MM.1S (cell line): ENCODE measurements at regions not wholly inside any gene's neighbourhood (a gene's known extent, or its start where the extent isn't known, plus 50 kb on each side); places are given as distances from the start of the nearest gene placed in this dataset.

Source experiments
- DNase-seq: peaks from one replicate; pipeline ENCODE4 v3.0.0-alpha.2; 2015
- H2AFZ ChIP-seq: fragments of 300-600 bp; sonication (generic); 2 replicates; pipeline ENCODE4 v1.6.0; 2016; ENCODE audit warnings: antibody characterized with exemption, low read length
- H3F3A ChIP-seq: fragments of 300-600 bp; sonication (generic); 2 replicates; pipeline ENCODE4 v1.6.1; 2016; ENCODE audit warnings: mild to moderate bottlenecking, antibody characterized with exemption, low read length, moderate library complexity, mixed read lengths; ENCODE audit not compliant: insufficient read depth
- H3K27ac ChIP-seq: fragments of 300-600 bp; sonication (generic); 2 replicates; pipeline ENCODE4 v1.5.1; 2016; ENCODE audit warnings: mild to moderate bottlenecking, low read length
- H3K27me3 ChIP-seq: fragments of 300-600 bp; sonication (generic); replicated peaks from 2 replicates; pipeline ENCODE4 v1.6.0; 2016; ENCODE audit warnings: low read length; ENCODE audit not compliant: insufficient read depth
- H3K36me3 ChIP-seq: fragments of 300-600 bp; sonication (generic); replicated peaks from 2 replicates; pipeline ENCODE4 v1.6.1; 2016; ENCODE audit warnings: mild to moderate bottlenecking, low read length, mixed read lengths; ENCODE audit not compliant: insufficient read depth
- H3K4me1 ChIP-seq: fragments of 300-600 bp; sonication (generic); 2 replicates; pipeline ENCODE4 v1.6.1; 2016; ENCODE audit warnings: low read length, mixed read lengths
- H3K4me2 ChIP-seq: fragments of 300-600 bp; sonication (generic); 2 replicates; pipeline ENCODE4 v1.6.0; 2016; ENCODE audit warnings: low read depth, low read length
- H3K4me3 ChIP-seq: fragments of 300-600 bp; sonication (generic); 2 replicates; pipeline ENCODE4 v1.5.1; 2016; ENCODE audit warnings: low read length, mixed read lengths
- H3K79me2 ChIP-seq: fragments of 300-600 bp; sonication (generic); 2 replicates; pipeline ENCODE4 v1.6.1; 2016; ENCODE audit warnings: mixed run types, low read length, mixed read lengths
- H3K9ac ChIP-seq: fragments of 300-600 bp; sonication (generic); 2 replicates; pipeline ENCODE4 v1.6.1; 2016; ENCODE audit warnings: low read length, mixed read lengths
- H3K9me2 ChIP-seq: fragments of 300-600 bp; sonication (generic); replicated peaks from 2 replicates; pipeline ENCODE4 v1.6.1; 2016; ENCODE audit warnings: mild to moderate bottlenecking, low read length, mixed read lengths; ENCODE audit not compliant: insufficient read depth
- H3K9me3 ChIP-seq: fragments of 300-600 bp; sonication (generic); replicated peaks from 2 replicates; pipeline ENCODE4 v1.6.1; 2016; ENCODE audit warnings: mild to moderate bottlenecking, low read length, mixed read lengths; ENCODE audit not compliant: insufficient read depth
- H4K20me1 ChIP-seq: fragments of 300-600 bp; sonication (generic); 2 replicates; pipeline ENCODE4 v1.6.1; 2016; ENCODE audit warnings: mild to moderate bottlenecking, low read length, moderate library complexity, mixed read lengths; ENCODE audit not compliant: insufficient read depth
- EZH2 ChIP-seq: fragments of 300-600 bp; sonication (generic); optimal IDR thresholded peaks from 2 replicates; pipeline ENCODE3; 2017; ENCODE audit warnings: low read depth, mild to moderate bottlenecking, antibody characterized with exemption, low read length, mixed read lengths
- EZH2phosphoT487 ChIP-seq: fragments of 300-600 bp; sonication (generic); IDR thresholded peaks from 2 replicates; pipeline ENCODE4 v1.6.1; 2018; ENCODE audit warnings: antibody characterized with exemption, low read length
- TF ChIP-seq, protein P1 (sequence below): fragments of 300-600 bp; sonication (generic); IDR thresholded peaks from 2 replicates; pipeline ENCODE4 v1.5.1; 2016; ENCODE audit warnings: antibody characterized with exemption, low read length, mixed read lengths

DNA sequence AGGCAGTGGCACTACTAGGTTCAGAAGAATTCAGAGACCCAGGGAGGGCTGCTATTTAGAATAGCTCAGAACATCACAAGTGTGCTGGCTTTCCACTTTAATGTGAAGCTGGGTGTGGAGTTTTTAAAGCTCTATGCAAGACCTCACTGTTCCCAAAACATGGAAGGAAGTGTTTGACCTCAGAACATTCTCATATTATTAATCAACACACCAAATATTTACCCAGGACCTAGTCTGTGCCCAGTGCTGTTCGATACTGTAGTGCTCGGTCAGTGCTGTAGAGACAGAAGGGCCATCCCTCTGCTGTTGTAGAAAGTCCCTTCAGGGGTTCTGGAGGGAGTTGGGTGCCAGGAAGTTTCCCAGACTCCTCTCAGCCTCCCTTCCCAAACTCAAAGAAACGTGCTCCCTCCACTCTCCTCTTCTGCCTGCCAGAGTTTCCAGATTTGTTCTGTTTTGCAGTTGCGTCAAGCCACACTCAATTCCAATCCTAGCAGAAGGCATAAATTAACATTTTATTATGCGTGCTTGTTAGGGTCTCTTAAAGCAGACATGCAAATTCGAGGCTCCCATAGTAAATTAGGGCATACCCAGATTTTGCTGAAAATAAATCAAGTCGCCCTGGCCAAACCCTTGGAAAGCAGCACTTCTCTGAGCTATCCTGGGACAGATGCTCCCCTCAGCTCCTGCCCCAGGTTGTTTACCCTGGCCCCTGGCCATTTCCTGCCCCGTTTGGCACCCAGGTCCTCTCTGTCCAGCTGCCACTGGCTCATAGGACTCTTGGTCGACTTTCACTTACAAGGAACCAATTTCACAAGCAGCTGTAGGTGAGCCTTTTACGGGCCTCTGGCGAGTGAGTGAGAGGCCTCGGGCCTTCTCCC lies 248.6 kb downstream of the HIVEP2 start:
- Histone ChIP-seq H3K79me2 (no peaks in the 10 kb centered on the region), H3K4me2 (no peak overlapping the region), H3K4me1 (no peaks in the 10 kb centered on the region), H3K27me3 (no peaks in the 10 kb centered on the region), H3F3A (no peaks in the 10 kb centered on the region), H3K9me2 (no peaks in the 10 kb centered on the region), H3K9me3 (no peaks in the 10 kb centered on the region), H4K20me1 (no peaks in the 10 kb centered on the region), H3K9ac (no peak overlapping the region), H3K4me3 (no peak overlapping the region), H3K36me3 (no peaks in the 10 kb centered on the region), H3K27ac (no peak overlapping the region), H2AFZ (no peak overlapping the region)
- DNase-seq: no peak
- no peak for TF ChIP-seq EZH2
- TF ChIP-seq, protein P1, sequence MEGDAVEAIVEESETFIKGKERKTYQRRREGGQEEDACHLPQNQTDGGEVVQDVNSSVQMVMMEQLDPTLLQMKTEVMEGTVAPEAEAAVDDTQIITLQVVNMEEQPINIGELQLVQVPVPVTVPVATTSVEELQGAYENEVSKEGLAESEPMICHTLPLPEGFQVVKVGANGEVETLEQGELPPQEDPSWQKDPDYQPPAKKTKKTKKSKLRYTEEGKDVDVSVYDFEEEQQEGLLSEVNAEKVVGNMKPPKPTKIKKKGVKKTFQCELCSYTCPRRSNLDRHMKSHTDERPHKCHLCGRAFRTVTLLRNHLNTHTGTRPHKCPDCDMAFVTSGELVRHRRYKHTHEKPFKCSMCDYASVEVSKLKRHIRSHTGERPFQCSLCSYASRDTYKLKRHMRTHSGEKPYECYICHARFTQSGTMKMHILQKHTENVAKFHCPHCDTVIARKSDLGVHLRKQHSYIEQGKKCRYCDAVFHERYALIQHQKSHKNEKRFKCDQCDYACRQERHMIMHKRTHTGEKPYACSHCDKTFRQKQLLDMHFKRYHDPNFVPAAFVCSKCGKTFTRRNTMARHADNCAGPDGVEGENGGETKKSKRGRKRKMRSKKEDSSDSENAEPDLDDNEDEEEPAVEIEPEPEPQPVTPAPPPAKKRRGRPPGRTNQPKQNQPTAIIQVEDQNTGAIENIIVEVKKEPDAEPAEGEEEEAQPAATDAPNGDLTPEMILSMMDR: no peak
- TF ChIP-seq EZH2phosphoT487: no peak

DNA sequence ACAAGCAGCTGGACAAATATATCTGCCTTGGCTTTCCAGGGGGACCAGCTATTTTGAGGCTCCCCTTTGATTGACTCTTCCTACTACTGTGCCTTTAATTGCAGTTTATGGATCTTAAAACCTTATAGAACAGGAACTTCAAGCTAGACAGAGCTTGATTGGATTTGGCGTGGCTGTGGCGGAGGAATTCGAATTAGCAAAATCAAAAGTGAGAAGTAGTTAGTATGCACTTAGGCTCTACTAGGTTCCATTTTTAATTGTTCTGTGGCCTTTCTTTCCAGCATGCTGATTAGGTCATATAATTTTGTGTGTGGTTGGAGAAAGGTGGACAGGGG lies 248.0 kb downstream of the HIVEP2 start:
- no peaks in the 10 kb centered on the region for H3K4me1 ChIP-seq
- TF ChIP-seq EZH2phosphoT487 (no peak), EZH2 (no peak)
- TF ChIP-seq, protein P1: no peak
- H4K20me1 ChIP-seq: no peaks in the 10 kb centered on the region
- H3F3A ChIP-seq: no peaks in the 10 kb centered on the region
- no peak overlapping the region for H3K4me3 ChIP-seq
- H3K27ac ChIP-seq: no peak overlapping the region
- no peak for DNase-seq
- H3K9me3 ChIP-seq: no peaks in the 10 kb centered on the region
- H3K9me2 ChIP-seq: no peaks in the 10 kb centered on the region
- no peaks in the 10 kb centered on the region for H3K27me3 ChIP-seq
- H3K79me2 ChIP-seq: no peaks in the 10 kb centered on the region
- no peaks in the 10 kb centered on the region for H3K36me3 ChIP-seq
- H3K9ac ChIP-seq: no peak overlapping the region
- H2AFZ ChIP-seq: no peak overlapping the region
- no peak overlapping the region for H3K4me2 ChIP-seq

- no peaks in the 10 kb centered on the region for H3F3A ChIP-seq
- H3K4me2 ChIP-seq: no peak overlapping the region
- H4K20me1 ChIP-seq: no peaks in the 10 kb centered on the region
- no peak overlapping the region for H3K27ac ChIP-seq
- no peaks in the 10 kb centered on the region for H3K9me2 ChIP-seq
- H3K36me3 ChIP-seq: no peaks in the 10 kb centered on the region
- H3K9me3 ChIP-seq: no peaks in the 10 kb centered on the region
- no peaks in the 10 kb centered on the region for H3K79me2 ChIP-seq
- no peaks in the 10 kb centered on the region for H3K27me3 ChIP-seq
- DNase-seq: no peak
- TF ChIP-seq, protein P1: no peak
- TF ChIP-seq EZH2phosphoT487 (no peak), EZH2 (no peak)
- no peaks in the 10 kb centered on the region for H3K4me1 ChIP-seq
- H3K9ac ChIP-seq: no peak overlapping the region
- H2AFZ ChIP-seq: no peak overlapping the region
- no peak overlapping the region for H3K4me3 ChIP-seq
These were observed 247.1 kb downstream of the HIVEP2 start for GRCh38 chr6:142697922-142698321.
